ENCODE measurements at regions not wholly inside any gene's neighbourhood (a gene's known extent, or its start where the extent isn't known, plus 50 kb on each side); places are given as distances from the start of the nearest gene placed in this dataset.

- no peak for TF ChIP-seq CTCF (conservative IDR thresholded peaks at IDR 0.05 in 1 of 2, IDR thresholded peaks at IDR 0.05 in 1 of 2; ENCODE audit: low read depth in 1 of 2, low read length in 2 of 2)
- TF ChIP-seq EZH2 (IDR thresholded peaks at IDR 0.05; ENCODE audit: low read length, missing control alignments): no peak
Measured at GRCh38 chr2:590214-591175, 86.7 kb downstream of the TMEM18 start.
